H9 (cell line): ENCODE measurements at regions not wholly inside any gene's neighbourhood (a gene's known extent, or its start where the extent isn't known, plus 50 kb on each side); places are given as distances from the start of the nearest gene placed in this dataset.

Source experiments
- DNase-seq: peaks from one replicate; pipeline ENCODE4 v3.0.0-alpha.2; 2017
- H2AFZ ChIP-seq: one replicate; pipeline ENCODE4 v1.6.1; 2013; ENCODE audit warnings: mild to moderate bottlenecking, low read length, control low read depth, moderate library complexity
- H2AK5ac ChIP-seq: 2 replicates; pipeline ENCODE4 v1.6.1; 2013; ENCODE audit warnings: low read length, control low read depth, mixed read lengths; ENCODE audit not compliant: insufficient read length
- H2BK120ac ChIP-seq: one replicate; pipeline ENCODE4 v1.6.1; 2013; ENCODE audit warnings: low read depth, mild to moderate bottlenecking, low read length, control low read depth, inconsistent platforms; ENCODE audit not compliant: poor library complexity, severe bottlenecking
- H2BK12ac ChIP-seq: 2 replicates; pipeline ENCODE4 v1.6.1; 2013; ENCODE audit warnings: low read length, control low read depth, mixed read lengths, low read depth; ENCODE audit not compliant: insufficient read length
- H2BK15ac ChIP-seq: 2 replicates; pipeline ENCODE4 v1.6.1; 2013; ENCODE audit warnings: low read depth, low read length, control low read depth
- H2BK20ac ChIP-seq: one replicate; pipeline ENCODE4 v1.6.1; 2013; ENCODE audit warnings: low read depth, mild to moderate bottlenecking, low read length, control low read depth, inconsistent platforms; ENCODE audit not compliant: poor library complexity, severe bottlenecking
- H2BK5ac ChIP-seq: 2 replicates; pipeline ENCODE4 v1.6.1; 2013; ENCODE audit warnings: low read length, control low read depth, mixed read lengths; ENCODE audit not compliant: insufficient read length
- H3K14ac ChIP-seq: 2 replicates; pipeline ENCODE4 v1.6.1; 2013; ENCODE audit warnings: low read length, control low read depth; ENCODE audit not compliant: insufficient read depth
- H3K18ac ChIP-seq: 2 replicates; pipeline ENCODE4 v1.6.1; 2013; ENCODE audit warnings: low read depth, mild to moderate bottlenecking, mixed read lengths, low read length, control low read depth; ENCODE audit not compliant: insufficient read length
- H3K23ac ChIP-seq: 2 replicates; pipeline ENCODE4 v1.6.1; 2013; ENCODE audit warnings: low read length, control low read depth, mixed read lengths, low read depth; ENCODE audit not compliant: insufficient read length
- H3K23me2 ChIP-seq: 2 replicates; pipeline ENCODE4 v1.6.1; 2013; ENCODE audit warnings: low read depth, mild to moderate bottlenecking, mixed read lengths, low read length, control low read depth; ENCODE audit not compliant: insufficient read length, poor library complexity, severe bottlenecking
- H3K27ac ChIP-seq: 2 replicates; pipeline ENCODE4 v1.5.1; 2013; ENCODE audit warnings: low read length, control low read depth, mixed read lengths, low read depth; ENCODE audit not compliant: insufficient read length
- H3K27me3 ChIP-seq: 2 replicates; pipeline ENCODE4 v1.6.1; 2013; ENCODE audit warnings: low read length, control low read depth, inconsistent platforms; ENCODE audit not compliant: insufficient read depth
- H3K4ac ChIP-seq: 2 replicates; pipeline ENCODE4 v1.6.1; 2013; ENCODE audit warnings: low read depth, mild to moderate bottlenecking, control low read depth, inconsistent platforms, low read length, moderate library complexity
- H3K4me1 ChIP-seq: 2 replicates; pipeline ENCODE4 v1.6.1; 2013; ENCODE audit warnings: low read length, control low read depth, inconsistent platforms; ENCODE audit not compliant: insufficient read depth
- H3K4me2 ChIP-seq: 2 replicates; pipeline ENCODE4 v1.6.1; 2013; ENCODE audit warnings: low read length, control low read depth, mixed read lengths; ENCODE audit not compliant: insufficient read length, insufficient read depth
- H3K56ac ChIP-seq: 2 replicates; pipeline ENCODE4 v1.6.1; 2013; ENCODE audit warnings: low read depth, mild to moderate bottlenecking, mixed read lengths, low read length, control low read depth; ENCODE audit not compliant: insufficient read length
- H3K79me1 ChIP-seq: 2 replicates; pipeline ENCODE4 v1.6.1; 2013; ENCODE audit warnings: low read depth, mild to moderate bottlenecking, moderate library complexity, low read length, control low read depth, inconsistent platforms; ENCODE audit not compliant: insufficient read depth, poor library complexity, severe bottlenecking
- H3K79me2 ChIP-seq: 2 replicates; pipeline ENCODE4 v1.6.1; 2013; ENCODE audit warnings: low read length, control low read depth, inconsistent platforms; ENCODE audit not compliant: insufficient read depth
- H3K9ac ChIP-seq: 2 replicates; pipeline ENCODE4 v1.6.1; 2013; ENCODE audit warnings: low read length, control low read depth, mixed read lengths; ENCODE audit not compliant: insufficient read length; ENCODE audit errors: extremely low read depth
- H3K9me3 ChIP-seq: one replicate; pipeline ENCODE4 v1.6.1; 2013; ENCODE audit warnings: low read depth, low read length, inconsistent platforms; ENCODE audit not compliant: control insufficient read depth
- H3T11ph ChIP-seq: one replicate; pipeline ENCODE4 v1.6.1; 2013; ENCODE audit warnings: mild to moderate bottlenecking, low read length, control low read depth, inconsistent platforms
- H4K20me1 ChIP-seq: one replicate; pipeline ENCODE4 v1.6.1; 2013; ENCODE audit not compliant: control insufficient read depth, insufficient read length, insufficient read depth
- H4K5ac ChIP-seq: 2 replicates; pipeline ENCODE4 v1.6.1; 2013; ENCODE audit warnings: low read depth, mild to moderate bottlenecking, mixed read lengths, low read length, control low read depth; ENCODE audit not compliant: insufficient read length
- H4K8ac ChIP-seq: replicated peaks from 2 replicates; pipeline ENCODE4 v1.6.1; 2013; ENCODE audit warnings: low read length, control low read depth, mixed read lengths, low read depth; ENCODE audit not compliant: insufficient read length
- H4K91ac ChIP-seq: 2 replicates; pipeline ENCODE4 v1.6.1; 2013; ENCODE audit warnings: low read depth, mild to moderate bottlenecking, moderate library complexity, mixed read lengths, low read length, control low read depth; ENCODE audit not compliant: insufficient read length
- H3K27ac Mint-ChIP-seq, 3 experiments: 2 replicates in 2 of 3; 3 replicates in 1 of 3; pipeline ENCODE4 v1.8.0; 2020 to 2021; ENCODE audit warnings: mixed read lengths in 3 of 3, mild to moderate bottlenecking in 1 of 3, moderate library complexity in 1 of 3
- H3K27me3 Mint-ChIP-seq: 2 replicates; pipeline ENCODE4 v1.8.0; 2021; ENCODE audit warnings: low read depth, mild to moderate bottlenecking, moderate library complexity, mixed read lengths
- H3K36me3 Mint-ChIP-seq, 3 experiments: 2 replicates in 2 of 3; 3 replicates in 1 of 3; pipeline ENCODE4 v1.8.0; 2020 to 2021; ENCODE audit warnings: low read depth in 3 of 3, mixed read lengths in 3 of 3; ENCODE audit not compliant: insufficient read depth in 1 of 3
- H3K4me1 Mint-ChIP-seq, 2 experiments: 2 replicates each; pipeline ENCODE4 v1.8.0; 2020; ENCODE audit warnings: mixed read lengths in 2 of 2
- H3K4me3 Mint-ChIP-seq, 2 experiments: 2 replicates in 1 of 2; 3 replicates in 1 of 2; pipeline ENCODE4 v1.8.0; 2020 to 2021; ENCODE audit warnings: mild to moderate bottlenecking in 2 of 2, mixed read lengths in 2 of 2, moderate library complexity in 1 of 2
- H3K9me3 Mint-ChIP-seq, 2 experiments: 2 replicates in 1 of 2; 3 replicates in 1 of 2; pipeline ENCODE4 v1.8.0; 2020; ENCODE audit warnings: mild to moderate bottlenecking in 2 of 2, mixed read lengths in 2 of 2, moderate library complexity in 1 of 2
- WGBS: extraction: QIAGEN DNeasy Blood & Tissue Kit; methylation state at CpG from one replicate; pipeline ENCODE4 v1.1.7; 2013; ENCODE audit warnings: missing lambda C conversion rate, low lambda C conversion rate, mixed read lengths; ENCODE audit not compliant: insufficient read length; ENCODE audit errors: extremely low coverage; 5-methylcytosine and 5-hydroxymethylcytosine counted together
- TF ChIP-seq, protein P1 (sequence below): fragments of 200-600 bp; sonication (generic); conservative IDR thresholded peaks from 3 replicates; pipeline ENCODE4 v1.8.0; 2021; ENCODE audit warnings: antibody characterized with exemption, mild to moderate bottlenecking

DNA sequence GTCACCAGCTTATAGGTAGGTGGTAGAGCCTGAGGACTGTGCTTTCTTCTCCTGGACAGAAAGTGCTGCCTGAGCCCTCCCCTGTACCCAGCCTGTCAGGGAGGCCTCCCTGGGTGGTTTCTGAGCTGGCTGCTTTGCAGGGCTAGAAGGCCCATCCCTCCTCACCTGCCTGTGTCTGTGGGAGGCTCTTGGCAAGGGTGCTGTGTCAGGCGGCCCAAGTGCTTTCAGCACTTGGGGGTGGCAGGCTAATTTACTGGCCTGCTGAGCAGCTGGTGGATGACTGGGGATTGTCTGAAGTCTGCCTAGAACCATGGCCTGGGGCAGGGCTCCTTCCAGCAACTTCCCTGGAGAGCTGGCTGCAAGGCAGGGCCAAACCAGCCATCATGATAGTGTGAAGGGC lies 139.0 kb upstream of the NAV2 start:
- no peak overlapping the region for H3K27ac ChIP-seq
- H3K4me1 ChIP-seq = no peaks in the 10 kb centered on the region
- Mint-ChIP-seq H3K27me3 (peaks cover 3% of the 10 kb centered on the region), H3K9me3 (no peaks in the 10 kb centered on the region; a peak in 1 of 5 replicates), H3K4me1 (peaks cover 0 to 6% of the 10 kb centered on the region in 2 experiments; a peak in 1 of 4 replicates), H3K4me3 (no peak overlapping the region), H3K27ac (no peak overlapping the region), H3K36me3 (no peaks in the 10 kb centered on the region)
- no peak overlapping the region for H3K9ac ChIP-seq
- no peak for DNase-seq
- no CpG with 5 or more reads among the region's 1 CpG for WGBS
- no peak overlapping the region for H3T11ph ChIP-seq
- H4K8ac ChIP-seq = no peak overlapping the region
- H3K4me2 ChIP-seq = no peak overlapping the region
- H2AK5ac ChIP-seq = no peak overlapping the region
- H2BK12ac ChIP-seq = no peak overlapping the region
- no peak overlapping the region for H4K5ac ChIP-seq
- H3K56ac ChIP-seq = no peak overlapping the region
- no peaks in the 10 kb centered on the region for H3K9me3 ChIP-seq
- no peak overlapping the region for H3K23ac ChIP-seq
- no peak overlapping the region for H3K18ac ChIP-seq
- no peak overlapping the region for H2AFZ ChIP-seq
- no peaks in the 10 kb centered on the region for H3K23me2 ChIP-seq
- no peak overlapping the region for H2BK5ac ChIP-seq
- TF ChIP-seq, protein P1, sequence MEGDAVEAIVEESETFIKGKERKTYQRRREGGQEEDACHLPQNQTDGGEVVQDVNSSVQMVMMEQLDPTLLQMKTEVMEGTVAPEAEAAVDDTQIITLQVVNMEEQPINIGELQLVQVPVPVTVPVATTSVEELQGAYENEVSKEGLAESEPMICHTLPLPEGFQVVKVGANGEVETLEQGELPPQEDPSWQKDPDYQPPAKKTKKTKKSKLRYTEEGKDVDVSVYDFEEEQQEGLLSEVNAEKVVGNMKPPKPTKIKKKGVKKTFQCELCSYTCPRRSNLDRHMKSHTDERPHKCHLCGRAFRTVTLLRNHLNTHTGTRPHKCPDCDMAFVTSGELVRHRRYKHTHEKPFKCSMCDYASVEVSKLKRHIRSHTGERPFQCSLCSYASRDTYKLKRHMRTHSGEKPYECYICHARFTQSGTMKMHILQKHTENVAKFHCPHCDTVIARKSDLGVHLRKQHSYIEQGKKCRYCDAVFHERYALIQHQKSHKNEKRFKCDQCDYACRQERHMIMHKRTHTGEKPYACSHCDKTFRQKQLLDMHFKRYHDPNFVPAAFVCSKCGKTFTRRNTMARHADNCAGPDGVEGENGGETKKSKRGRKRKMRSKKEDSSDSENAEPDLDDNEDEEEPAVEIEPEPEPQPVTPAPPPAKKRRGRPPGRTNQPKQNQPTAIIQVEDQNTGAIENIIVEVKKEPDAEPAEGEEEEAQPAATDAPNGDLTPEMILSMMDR = no peak
- H3K79me2 ChIP-seq = no peaks in the 10 kb centered on the region
- H4K91ac ChIP-seq = no peak overlapping the region
- no peak overlapping the region for H2BK20ac ChIP-seq
- no peak overlapping the region for H3K4ac ChIP-seq
- H4K20me1 ChIP-seq = no peaks in the 10 kb centered on the region
- H2BK15ac ChIP-seq = no peak overlapping the region
- H2BK120ac ChIP-seq = no peak overlapping the region
- no peaks in the 10 kb centered on the region for H3K27me3 ChIP-seq
- H3K79me1 ChIP-seq = no peaks in the 10 kb centered on the region
- H3K14ac ChIP-seq = no peak overlapping the region
